Vagina (tissue), 2 donors: ENCODE measurements at regions not wholly inside any gene's neighbourhood (a gene's known extent, or its start where the extent isn't known, plus 50 kb on each side); places are given as distances from the start of the nearest gene placed in this dataset.

Experiments
- POLR2A ChIP-seq, 2 donors: fragments of 450-650 bp; IDR thresholded peaks; one replicate each; pipeline ENCODE4 v1.6.1; 2017; ENCODE audit warnings: antibody characterized with exemption in 2 of 2, mild to moderate bottlenecking in 2 of 2, moderate library complexity in 2 of 2
- POLR2AphosphoS5 ChIP-seq, 2 donors: sonication (generic); formaldehyde crosslinking; IDR thresholded peaks; one replicate each; pipeline ENCODE4 v1.9.0; 2017; ENCODE audit warnings: antibody characterized with exemption in 2 of 2, mild to moderate bottlenecking in 2 of 2, low read depth in 1 of 2; ENCODE audit not compliant: insufficient read depth in 1 of 2
- TF ChIP-seq, protein P1 (sequence below), 3 experiments: fragments of 450-650 bp in 2 of 3; fragments of 200-600 bp in 1 of 3; sonication (generic) in 1 of 3; IDR thresholded peaks; one replicate each; pipeline ENCODE4 v1.5.1; 2017 to 2019; ENCODE audit warnings: antibody characterized with exemption in 3 of 3, mild to moderate bottlenecking in 2 of 3, moderate library complexity in 2 of 3

DNA sequence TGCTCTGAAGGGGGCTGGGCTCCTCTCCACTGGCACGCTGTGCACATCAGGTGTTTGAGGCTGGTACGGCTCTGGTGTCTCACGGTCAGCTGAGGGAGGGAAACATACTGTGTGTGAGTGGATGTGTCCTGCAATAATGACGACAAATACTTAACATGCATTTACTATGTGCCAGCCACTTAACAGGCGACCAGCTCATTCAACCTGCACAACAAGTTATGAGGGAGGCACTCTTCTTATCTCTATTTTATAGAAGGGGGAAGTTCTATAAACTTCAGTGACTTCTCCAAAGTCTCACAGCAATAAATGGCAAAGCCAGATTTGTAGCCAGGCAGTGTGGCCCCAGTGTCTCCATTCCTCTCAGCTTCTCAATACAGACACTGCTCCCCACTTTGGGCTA, 83.1 kb upstream of the LINGO1 start:
- TF ChIP-seq POLR2A (IDR thresholded peaks at IDR 0.05) (no peak), POLR2AphosphoS5 (IDR thresholded peaks at IDR 0.05; ENCODE audit: insufficient read depth in 1 of 2, low read depth in 1 of 2) (no peak)
- TF ChIP-seq, protein P1, sequence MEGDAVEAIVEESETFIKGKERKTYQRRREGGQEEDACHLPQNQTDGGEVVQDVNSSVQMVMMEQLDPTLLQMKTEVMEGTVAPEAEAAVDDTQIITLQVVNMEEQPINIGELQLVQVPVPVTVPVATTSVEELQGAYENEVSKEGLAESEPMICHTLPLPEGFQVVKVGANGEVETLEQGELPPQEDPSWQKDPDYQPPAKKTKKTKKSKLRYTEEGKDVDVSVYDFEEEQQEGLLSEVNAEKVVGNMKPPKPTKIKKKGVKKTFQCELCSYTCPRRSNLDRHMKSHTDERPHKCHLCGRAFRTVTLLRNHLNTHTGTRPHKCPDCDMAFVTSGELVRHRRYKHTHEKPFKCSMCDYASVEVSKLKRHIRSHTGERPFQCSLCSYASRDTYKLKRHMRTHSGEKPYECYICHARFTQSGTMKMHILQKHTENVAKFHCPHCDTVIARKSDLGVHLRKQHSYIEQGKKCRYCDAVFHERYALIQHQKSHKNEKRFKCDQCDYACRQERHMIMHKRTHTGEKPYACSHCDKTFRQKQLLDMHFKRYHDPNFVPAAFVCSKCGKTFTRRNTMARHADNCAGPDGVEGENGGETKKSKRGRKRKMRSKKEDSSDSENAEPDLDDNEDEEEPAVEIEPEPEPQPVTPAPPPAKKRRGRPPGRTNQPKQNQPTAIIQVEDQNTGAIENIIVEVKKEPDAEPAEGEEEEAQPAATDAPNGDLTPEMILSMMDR (IDR thresholded peaks at IDR 0.05): no peak
